Lower lobe of right lung (tissue), 2 donors: ENCODE measurements at regions not wholly inside any gene's neighbourhood (a gene's known extent, or its start where the extent isn't known, plus 50 kb on each side); places are given as distances from the start of the nearest gene placed in this dataset.

Experiments
- ATAC-seq, 2 donors: fragments of 200-7000 bp; cut with Tn5 transposase; one replicate each; pipeline ENCODE4 v1.9.1; 2020 to 2022; ENCODE audit warnings: mild to moderate bottlenecking in 2 of 2, moderate library complexity in 2 of 2
- DNase-seq: peaks from one replicate; pipeline ENCODE4 v3.0.0-alpha.2; 2020
- H3K27ac ChIP-seq: fragments of 200-600 bp; one replicate; pipeline ENCODE4 v1.8.0; 2022
- H3K27me3 ChIP-seq: fragments of 200-600 bp; one replicate; pipeline ENCODE4 v1.8.0; 2022; ENCODE audit warnings: low read depth
- H3K36me3 ChIP-seq: fragments of 200-600 bp; one replicate; pipeline ENCODE4 v1.8.0; 2022; ENCODE audit warnings: mild to moderate bottlenecking
- H3K4me1 ChIP-seq: fragments of 200-600 bp; one replicate; pipeline ENCODE4 v1.8.0; 2022
- H3K4me3 ChIP-seq: fragments of 200-600 bp; one replicate; pipeline ENCODE4 v1.8.0; 2022; ENCODE audit warnings: mild to moderate bottlenecking
- H3K9me3 ChIP-seq: fragments of 200-600 bp; one replicate; pipeline ENCODE4 v1.8.0; 2022
- CTCF ChIP-seq: fragments of 200-600 bp; IDR thresholded peaks from one replicate; pipeline ENCODE4 v1.8.0; 2022; ENCODE audit warnings: antibody characterized with exemption, mild to moderate bottlenecking
- intact Hi-C: fragments of 100-400 bp; cut with DNase I; formaldehyde crosslinking; loops from one replicate; pipeline ENCODE4 v1.11.0; 2022
- donor health status: DM: no; HTN: yes; CAD: no; lungs with severe emphysema.

GRCh38 chr12:22874151-22874550, 249.2 kb downstream of the ETNK1 start:
- Histone ChIP-seq H3K4me3 (no peak overlapping the region), H3K36me3 (no peaks in the 10 kb centered on the region), H3K4me1 (no peaks in the 10 kb centered on the region), H3K27me3 (no peaks in the 10 kb centered on the region), H3K9me3 (no peaks in the 10 kb centered on the region), H3K27ac (no peak overlapping the region)
- no peak for ATAC-seq
- intact Hi-C loops: no loop called here
- TF ChIP-seq CTCF: no peak
- DNase-seq: no peak

- no peaks in the 10 kb centered on the region for H3K9me3 ChIP-seq
- intact Hi-C loops: no loop called here
- no peak for ATAC-seq
- no peak for DNase-seq
- no peak for TF ChIP-seq CTCF
- no peaks in the 10 kb centered on the region for H3K4me1 ChIP-seq
- no peak overlapping the region for H3K27ac ChIP-seq
- H3K36me3 ChIP-seq: no peaks in the 10 kb centered on the region
- no peak overlapping the region for H3K4me3 ChIP-seq
- H3K27me3 ChIP-seq: no peaks in the 10 kb centered on the region
Measured at GRCh38 chr12:22876262-22876661, 251.3 kb downstream of the ETNK1 start.

GRCh38 chr12:22879203-22879602, 254.2 kb downstream of the ETNK1 start:
- ATAC-seq: no peak
- intact Hi-C loops: no loop called here
- no peaks in the 10 kb centered on the region for H3K9me3 ChIP-seq
- H3K27ac ChIP-seq: no peak overlapping the region
- no peak overlapping the region for H3K4me3 ChIP-seq
- TF ChIP-seq CTCF: no peak
- DNase-seq: no peak
- H3K27me3 ChIP-seq: no peaks in the 10 kb centered on the region
- H3K4me1 ChIP-seq: no peaks in the 10 kb centered on the region
- no peaks in the 10 kb centered on the region for H3K36me3 ChIP-seq

- DNase-seq (no peak), ATAC-seq (no peak)
- no peak for TF ChIP-seq CTCF
- Histone ChIP-seq H3K9me3 (no peaks in the 10 kb centered on the region), H3K36me3 (no peaks in the 10 kb centered on the region), H3K27me3 (no peaks in the 10 kb centered on the region), H3K4me3 (no peak overlapping the region), H3K4me1 (no peaks in the 10 kb centered on the region), H3K27ac (no peak overlapping the region)
- intact Hi-C loops: no loop called here
Measured at GRCh38 chr12:22880331-22880730, 255.4 kb downstream of the ETNK1 start.

- DNase-seq (no peak), ATAC-seq (peak in 1 of 2 donors; percentile 38)
- H3K36me3 ChIP-seq: no peaks in the 10 kb centered on the region
- H3K4me1 ChIP-seq: no peaks in the 10 kb centered on the region
- intact Hi-C loops: no loop called here
- no peak for TF ChIP-seq CTCF
- H3K9me3 ChIP-seq: no peaks in the 10 kb centered on the region
- no peak overlapping the region for H3K4me3 ChIP-seq
- no peak overlapping the region for H3K27ac ChIP-seq
- H3K27me3 ChIP-seq: no peaks in the 10 kb centered on the region
Measured at GRCh38 chr12:22880807-22881206, 255.8 kb downstream of the ETNK1 start.

GRCh38 chr12:22881878-22882385, 257.0 kb downstream of the ETNK1 start:
- Histone ChIP-seq H3K9me3 (no peaks in the 10 kb centered on the region), H3K36me3 (no peaks in the 10 kb centered on the region), H3K27me3 (no peaks in the 10 kb centered on the region), H3K4me1 (no peaks in the 10 kb centered on the region), H3K4me3 (no peak overlapping the region), H3K27ac (no peak overlapping the region)
- DNase-seq (no peak), ATAC-seq (no peak)
- intact Hi-C loops: no loop called here
- no peak for TF ChIP-seq CTCF
